Left kidney (tissue), 1 donor: ENCODE measurements at regions not wholly inside any gene's neighbourhood (a gene's known extent, or its start where the extent isn't known, plus 50 kb on each side); places are given as distances from the start of the nearest gene placed in this dataset.
A peak's percentile ranks its signal among the peaks of the same experiment; 100 is the strongest.
"Not testable (repeated sequence)": the region's sequence is repeated elsewhere in the genome, so short reads cannot be mapped to it uniquely, and the experiment has no call there.

Experiments
- DNase-seq: peaks from one replicate; pipeline ENCODE4 v3.0.0-alpha.2; 2013

DNA sequence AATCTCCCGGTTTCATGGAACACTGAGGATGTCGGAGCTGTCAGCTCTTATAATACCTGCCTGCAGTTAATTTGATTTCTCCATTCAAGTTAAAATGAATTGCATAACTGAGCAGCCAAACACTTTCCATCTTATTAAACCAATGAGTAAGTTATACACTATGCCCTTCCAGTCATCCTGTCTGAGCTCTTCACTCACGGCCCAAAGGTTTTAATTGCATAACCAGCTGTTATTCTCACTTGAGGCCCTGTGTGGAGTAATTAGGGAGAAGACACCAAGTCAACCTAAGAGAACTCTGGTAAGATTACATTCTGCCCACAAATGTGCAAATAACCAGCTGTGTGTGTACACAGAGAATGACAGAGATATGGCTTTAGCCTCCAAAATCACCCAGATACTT, 303.5 kb downstream of the TBC1D4 start:
- no peak for DNase-seq

DNA sequence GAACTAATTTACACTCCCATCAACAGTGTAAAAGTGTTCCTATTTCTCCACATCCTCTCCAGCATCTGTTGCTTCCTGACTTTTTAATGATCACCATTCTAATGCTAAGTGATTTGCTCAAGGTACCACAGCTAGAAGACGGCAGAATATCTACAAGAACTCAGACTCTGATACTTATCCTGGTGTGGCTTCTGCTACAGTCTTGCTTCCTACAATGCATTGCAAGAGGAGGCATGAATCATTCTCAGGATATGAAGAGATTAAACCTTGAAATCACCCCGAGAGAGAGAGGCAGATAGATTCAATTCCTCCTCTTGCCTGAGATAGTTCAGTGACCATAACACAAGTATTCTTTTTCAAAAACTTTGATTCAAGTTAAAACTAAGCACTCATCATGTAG, 306.4 kb downstream of the TBC1D4 start:
- no peak for DNase-seq

DNA sequence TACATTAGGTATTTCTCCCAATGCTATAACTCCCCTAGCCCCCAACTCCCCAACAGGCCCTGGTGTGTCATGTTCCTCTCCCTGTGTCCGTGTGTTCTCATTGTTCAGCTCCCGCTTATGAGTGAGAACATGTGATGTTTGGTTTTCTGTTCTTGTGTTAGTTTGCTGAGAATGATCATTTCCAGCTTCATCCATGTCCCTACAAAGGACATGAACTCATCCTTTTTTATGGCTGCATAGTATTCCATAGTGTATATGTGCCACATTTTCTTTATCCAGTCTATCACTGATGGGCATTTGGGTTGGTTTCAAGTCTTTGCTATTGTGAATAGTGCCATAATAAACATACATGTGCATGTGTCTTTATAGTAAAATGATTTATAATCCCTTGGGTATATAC, 306.9 kb downstream of the TBC1D4 start:
- not testable (repeated sequence) for DNase-seq

DNA sequence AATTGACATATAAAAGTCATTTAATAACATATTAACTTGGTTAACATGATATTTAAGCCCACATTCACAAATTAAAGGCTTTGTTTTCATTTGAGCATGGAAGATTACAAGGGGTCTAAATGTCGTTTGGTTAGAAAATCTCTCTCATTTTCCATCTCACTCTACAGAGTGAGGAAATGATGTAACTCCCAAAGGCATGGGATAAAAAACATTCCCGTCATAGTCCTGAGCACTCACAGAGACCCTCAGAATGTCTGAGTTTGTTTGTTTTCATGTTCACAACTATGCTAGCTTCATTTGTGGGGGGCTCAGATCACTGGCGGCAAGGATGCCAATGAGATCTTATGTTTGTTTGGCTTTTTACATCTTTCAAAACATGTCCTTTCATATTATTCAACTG, 307.5 kb downstream of the TBC1D4 start:
- DNase-seq = no peak

DNA sequence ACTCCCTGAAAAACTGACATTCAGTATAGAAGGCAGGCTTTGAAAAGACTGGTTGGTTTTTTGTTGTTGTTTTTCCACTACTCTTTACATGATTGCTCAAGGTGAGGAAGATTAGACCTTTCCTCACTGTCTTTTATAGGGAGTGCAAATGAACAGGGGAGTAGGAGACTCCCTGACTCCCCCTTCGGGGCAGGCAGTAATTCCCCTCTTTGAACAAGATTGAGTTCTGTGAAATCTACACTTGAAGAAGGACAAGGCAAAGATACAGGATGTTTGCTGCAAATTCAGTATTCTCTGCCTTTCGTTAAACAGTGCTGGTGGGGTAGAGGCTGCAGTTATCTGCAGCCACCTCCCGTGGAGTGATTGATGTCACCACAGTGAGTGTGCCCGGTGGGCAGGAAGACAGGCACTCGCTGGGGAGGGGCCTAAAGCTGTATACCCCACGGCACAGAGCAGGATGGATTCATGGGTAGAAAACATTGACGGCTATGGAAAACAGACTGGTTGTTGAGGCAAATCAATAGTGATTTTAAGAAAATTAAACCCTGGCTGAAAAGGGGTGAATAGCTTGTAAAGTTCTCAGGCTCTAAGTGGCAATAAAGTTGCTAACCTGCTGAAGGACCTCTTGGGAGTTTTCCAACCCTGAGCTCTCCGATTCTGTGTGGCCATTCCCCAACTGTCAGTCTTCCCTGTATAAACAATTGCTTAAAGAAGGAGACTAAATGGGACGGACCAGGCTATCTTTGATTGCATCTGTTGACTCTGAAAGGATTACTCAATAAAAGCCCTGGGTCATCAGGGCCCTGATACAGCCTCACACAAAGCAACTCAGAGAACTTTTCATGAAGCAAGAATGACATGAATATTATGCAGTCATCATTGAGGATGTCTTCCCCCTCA, 308.3 kb downstream of the TBC1D4 start:
- DNase-seq = no peak

DNA sequence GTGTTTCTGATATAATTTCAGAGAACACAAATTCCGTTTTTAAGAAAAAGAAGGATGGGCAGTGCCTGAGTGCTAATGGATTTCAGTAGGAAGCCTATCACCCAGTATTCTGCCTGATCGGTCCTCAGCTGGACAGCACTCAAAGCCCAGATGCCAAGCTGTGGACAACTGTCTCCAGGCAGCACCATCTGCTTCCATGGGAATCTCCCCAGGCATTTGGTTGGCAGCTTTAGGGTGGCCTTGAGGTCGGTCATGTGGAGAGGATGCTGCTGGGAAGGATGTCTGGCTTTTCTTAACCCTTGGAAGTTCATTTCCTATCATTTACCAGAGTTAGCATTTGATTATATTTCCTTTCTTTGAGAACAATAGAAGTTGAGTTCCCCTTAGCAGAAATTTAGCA, 311.7 kb downstream of the TBC1D4 start:
- no peak for DNase-seq

DNA sequence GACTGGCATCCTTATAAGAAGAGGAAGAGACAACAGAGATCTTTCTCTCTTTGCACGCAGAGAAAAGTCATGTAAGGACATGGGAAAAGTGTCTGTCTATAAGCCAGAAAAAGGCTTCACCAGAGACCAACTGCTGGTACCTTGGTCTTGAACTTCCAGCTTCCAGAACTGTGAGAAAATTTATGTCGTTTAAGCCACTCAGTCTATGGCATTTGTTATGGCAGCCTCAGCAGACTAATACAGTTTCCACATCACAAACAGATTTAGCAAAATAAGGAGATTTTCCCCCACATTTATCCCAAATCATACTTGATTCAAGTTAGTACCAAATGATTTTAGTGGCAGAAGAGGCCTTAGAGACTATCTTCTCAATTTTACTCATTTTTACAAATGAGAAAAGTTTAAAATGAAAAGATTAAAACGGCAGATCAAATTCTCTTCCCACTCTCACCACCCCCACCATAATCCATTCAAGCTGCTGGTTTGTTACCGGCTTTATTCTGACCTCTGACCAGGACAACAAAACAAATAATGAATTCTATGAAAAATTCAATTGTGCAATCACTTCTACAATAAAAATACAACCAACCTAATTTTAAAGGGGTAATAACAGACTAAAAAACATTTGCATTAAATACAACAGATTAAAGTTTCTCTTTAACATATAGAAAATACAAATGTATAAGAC, 316.3 kb downstream of the TBC1D4 start:
- no peak for DNase-seq

DNA sequence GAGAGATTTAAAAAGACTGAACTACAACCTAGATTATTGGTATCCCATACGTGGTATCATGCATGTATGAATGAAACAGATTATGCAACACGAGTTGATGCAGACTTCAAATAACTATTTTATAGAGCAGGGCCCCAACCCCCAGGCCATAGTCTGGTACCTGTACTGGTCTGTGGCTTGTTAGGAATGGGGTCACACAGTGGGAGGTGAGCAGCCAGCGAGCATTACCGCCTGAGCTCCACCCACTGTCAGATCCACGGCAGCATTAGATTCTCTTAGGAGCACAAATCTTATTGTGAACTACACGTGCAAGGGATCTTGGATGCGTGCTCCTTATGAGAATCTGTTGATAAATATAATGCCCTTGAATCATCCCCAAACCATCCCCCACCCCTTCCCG, 320.2 kb downstream of the TBC1D4 start:
- DNase-seq = no peak

DNA sequence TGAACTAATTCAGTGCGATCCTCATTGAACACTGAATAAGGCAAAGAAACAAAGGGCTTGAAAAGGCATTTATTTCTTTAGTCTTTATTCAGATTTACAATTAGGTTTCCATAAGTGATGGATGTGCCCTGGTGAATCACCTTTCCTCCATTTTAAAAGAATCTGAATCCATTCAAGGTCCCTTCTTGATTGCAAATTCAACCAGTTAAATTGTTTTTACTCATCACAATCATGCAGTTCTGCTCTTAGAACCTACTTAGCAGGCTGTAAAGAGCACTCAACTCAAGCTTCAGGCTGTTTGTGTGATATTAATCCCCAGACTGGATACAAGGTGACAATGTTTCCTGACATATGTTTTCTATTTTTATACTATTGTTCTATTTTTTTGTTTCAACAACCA, 321.0 kb downstream of the TBC1D4 start:
- no peak for DNase-seq

DNA sequence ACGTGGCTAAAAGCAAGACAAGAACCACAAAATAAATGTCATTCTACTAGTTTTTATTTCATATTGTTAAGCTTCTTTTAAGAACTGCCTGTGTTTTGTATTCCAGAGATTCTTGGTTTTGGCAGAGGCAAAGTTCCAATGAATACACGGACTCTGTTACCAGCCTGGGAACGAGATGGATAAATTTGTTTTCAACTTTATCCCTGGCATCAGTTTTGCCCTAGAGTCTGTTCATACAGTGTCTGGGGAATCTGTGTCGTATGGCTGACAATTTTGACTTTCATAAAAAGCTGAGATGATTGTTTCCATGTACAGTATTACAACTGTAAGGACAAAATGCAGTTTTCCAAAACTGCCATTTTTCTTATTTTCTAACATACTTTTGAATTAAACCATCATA, 327.6 kb downstream of the TBC1D4 start:
- DNase-seq = no peak

DNA sequence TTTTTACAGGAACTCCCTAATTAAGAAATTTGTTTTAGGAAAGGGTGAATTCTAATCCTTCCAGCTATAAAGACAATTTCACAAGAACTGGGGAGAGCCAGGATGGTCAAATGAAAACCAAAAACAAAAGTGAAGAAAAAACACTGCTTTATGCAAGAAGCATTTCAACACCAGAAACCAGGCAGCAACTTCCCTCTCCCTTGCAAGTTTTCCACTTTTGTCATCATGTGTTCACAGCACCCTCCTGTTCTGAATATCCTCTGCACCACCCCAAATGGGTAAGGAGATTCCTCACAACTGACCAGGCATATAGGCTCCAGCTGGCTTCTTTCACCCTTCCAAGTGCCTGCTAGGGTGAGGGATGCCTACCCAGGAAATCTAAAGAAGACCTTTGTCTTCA, 328.1 kb downstream of the TBC1D4 start:
- no peak for DNase-seq

DNA sequence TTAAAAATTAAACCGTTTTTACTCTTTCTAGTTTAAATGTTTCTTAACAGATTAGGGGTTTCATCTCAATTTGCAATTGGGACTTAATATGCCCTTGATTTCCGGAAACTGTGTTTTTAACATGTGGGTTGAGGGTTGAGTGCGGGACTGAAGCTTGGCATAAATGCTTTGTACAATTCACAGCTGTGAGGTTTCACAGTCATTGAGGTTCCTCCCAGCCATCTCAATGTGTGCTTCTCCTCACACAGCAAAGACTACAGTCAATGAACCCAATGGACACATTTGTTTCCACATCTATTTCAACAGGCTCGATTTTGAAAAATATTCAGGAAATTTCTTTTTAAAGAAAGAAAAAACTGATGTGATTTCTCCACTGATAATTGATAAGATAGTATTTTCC, 328.6 kb downstream of the TBC1D4 start:
- DNase-seq = no peak

DNA sequence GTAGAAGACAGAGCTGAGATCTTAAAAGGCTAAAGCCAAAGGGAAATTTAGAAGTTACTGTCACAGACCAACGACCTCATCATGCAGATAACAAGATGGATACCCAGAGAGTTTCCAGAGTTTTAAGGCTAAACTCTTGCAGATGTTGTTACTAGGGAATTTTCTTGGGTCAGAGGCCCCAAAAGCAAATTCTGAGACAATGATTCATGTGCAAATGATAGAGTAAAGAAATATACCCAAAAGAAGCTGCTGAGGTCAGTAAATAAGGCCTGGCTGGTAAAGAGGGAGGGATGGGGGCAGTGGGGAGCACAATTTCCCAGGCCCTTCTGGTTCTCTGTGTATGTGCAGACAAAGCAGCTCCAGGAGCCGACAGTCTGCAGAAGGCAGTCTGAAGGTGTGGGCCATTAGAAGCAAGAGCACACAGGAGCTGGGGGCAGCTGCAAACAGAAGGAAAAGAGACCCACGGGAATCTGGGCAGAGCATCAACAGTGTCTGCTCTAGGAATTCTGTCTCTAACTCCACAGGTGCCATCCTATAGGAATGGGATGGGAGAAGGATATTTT, 330.8 kb downstream of the TBC1D4 start:
- DNase-seq = no peak

DNA sequence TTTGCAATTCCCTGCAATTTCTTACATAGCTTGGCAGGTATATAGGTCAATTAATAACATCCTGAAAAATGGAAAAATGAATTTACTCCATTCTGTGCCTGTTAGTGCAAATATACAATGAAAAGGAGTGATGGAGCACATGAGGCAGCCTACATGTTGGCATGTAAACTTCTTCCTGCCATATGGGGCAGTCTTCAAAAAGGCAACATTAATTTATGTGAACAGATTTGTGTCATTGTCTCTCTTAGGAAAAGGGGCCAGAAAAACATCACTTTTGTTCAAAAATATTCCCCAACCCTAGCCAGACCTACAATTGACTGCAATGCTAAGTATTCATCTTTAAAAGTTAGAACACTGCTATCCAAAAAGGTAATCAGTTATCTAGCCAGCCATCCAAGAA, 332.2 kb downstream of the TBC1D4 start:
- no peak for DNase-seq

DNA sequence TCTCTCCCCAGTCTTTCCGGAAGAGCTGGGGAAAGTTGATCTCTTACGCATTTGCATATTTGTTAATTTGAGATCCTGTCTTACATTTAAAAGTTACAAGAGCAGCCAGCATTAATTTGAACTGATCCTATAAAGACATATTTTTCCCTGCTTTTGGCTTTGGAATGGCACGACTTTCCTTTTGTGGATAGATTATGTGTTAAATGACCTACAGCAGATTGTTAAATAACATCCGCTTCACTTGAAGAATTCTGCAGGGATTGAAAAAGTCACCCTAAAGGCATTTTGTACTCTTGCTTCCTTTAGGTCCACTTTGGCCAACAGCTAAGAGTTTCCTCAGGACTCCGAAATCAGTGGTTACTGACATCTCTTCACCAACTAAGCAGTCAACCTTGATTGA, 334.0 kb downstream of the TBC1D4 start:
- no peak for DNase-seq

DNA sequence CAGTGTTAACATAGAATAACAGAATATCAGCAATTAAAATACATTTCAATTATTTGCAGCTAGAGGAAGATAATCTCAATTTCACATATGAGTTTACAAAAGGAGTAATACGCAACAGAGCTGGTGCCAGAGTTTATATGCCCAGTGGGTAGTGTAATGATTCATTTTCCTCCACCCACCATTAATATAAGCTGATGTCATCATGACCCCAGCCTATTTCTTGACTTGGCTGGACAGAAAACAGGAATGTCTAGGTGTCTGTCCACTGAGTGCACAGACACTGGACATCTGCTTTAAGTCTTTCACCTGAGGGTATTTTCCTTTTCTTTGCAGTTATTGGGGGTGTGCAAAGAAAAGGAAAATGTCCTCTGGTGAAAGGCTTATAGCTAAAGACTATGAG, 335.5 kb downstream of the TBC1D4 start:
- no peak for DNase-seq

DNA sequence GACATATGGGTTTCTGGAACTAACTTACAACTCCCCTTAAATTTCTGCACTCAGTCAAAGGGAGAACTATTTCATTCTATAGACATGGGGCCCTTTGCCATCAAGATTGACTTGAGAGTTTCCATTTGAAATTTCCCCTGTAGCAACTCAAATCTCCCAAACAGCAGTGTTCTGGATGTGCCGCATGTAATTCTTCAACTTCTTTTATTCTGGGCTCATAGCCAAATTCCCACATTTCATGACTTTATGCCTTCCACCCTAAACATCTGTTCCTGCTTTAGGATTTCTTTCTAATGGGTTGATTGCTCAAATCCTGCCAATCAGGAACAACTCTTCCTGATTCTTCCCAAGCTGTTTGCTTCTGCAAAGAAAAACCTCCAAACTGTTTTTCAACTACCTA, 336.0 kb downstream of the TBC1D4 start:
- peak; percentile 39 for DNase-seq

DNA sequence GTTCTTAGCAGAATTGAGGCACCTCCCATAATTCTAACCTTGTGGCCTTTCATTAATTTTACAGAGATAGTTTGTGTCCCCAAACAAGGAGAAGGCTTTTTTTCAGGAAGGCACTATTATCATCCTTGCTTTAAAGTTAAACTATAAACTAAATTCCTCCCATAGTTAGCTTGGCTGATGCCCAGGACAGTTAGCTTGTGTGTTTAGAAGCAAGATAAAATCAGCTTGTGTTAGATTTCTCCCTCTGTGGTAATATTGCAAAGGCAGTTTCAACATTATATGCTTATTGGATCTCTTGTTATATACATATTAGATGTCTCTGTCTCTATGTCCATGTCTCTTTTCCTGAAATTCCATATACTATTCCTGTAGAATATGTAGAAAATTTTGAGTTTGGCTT, 342.7 kb downstream of the TBC1D4 start:
- DNase-seq = no peak

DNA sequence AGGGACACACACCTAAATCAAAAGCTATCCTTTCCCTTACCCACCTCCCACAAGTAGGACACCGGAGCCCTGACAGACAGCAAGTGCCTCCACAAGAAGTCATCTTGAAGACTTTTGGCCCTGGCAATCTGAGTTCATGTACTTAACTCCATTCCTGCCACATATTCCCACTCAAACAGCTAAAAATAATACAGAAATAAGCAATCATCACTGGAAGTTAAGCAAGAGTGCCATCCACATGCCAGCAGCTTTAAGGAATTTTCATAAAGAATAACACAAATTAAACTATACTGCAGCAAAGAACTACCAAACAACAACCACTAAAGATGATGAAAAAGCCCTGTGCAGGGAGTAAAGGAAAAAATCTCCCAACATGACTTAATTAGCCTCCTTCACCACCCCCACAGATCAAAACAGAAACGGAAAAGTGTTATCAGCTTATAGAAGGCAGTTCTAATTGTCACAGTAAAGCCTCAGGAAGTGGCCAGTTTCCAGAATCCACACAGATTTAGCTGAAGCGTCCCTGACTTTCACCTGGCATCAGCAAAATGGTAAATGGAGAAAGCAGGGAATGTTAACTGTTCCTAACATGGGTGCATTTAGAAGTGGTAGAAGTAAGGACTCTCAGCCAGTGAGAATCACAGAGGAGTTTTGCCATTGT, 343.9 kb downstream of the TBC1D4 start:
- no peak for DNase-seq

DNA sequence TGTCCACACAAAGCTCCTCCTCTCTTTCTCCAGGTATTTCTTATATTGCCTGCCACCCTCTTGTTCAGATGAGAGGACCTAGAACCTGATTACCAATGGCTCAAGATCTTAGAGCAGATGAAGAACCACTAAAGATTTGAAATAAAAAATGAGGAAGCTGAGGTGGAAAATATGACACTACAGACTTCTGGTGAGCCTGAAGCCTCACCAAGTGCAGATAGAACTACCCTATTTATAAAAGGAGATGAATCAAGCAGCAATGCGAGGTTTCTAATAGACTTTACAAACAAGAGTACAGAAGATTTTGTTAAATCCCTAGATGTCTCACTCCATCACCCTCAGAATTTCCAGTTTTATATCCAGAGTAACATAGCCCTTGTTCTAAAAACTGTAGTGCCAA, 345.8 kb downstream of the TBC1D4 start:
- no peak for DNase-seq

DNA sequence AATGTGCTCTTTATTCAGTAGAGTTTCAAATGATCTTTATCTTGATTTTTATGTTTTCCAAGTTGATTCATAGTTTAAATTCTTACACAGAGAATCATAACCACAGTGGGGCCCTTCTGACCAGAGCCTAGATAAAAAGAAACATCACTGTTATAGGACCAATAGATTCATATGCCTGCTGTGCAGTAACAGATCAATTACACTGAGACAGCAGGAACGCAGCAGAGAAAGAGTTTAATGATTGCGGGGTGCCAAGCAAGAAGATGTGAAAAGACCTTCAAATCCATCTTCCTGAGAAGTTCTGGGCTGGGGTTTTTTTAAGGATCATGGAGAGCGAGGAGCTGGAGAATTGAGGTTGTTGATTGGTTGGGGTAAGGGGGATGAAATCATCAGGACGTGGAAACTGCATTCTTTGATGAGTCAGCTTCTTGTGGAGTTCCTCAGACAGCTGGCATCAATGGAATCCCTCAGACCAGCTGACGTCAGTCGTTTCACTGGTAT, 346.6 kb downstream of the TBC1D4 start:
- DNase-seq = no peak
